HG02981 (cell line): ENCODE measurements at regions not wholly inside any gene's neighbourhood (a gene's known extent, or its start where the extent isn't known, plus 50 kb on each side); places are given as distances from the start of the nearest gene placed in this dataset.
"Not testable (repeated sequence)": the region's sequence is repeated elsewhere in the genome, so short reads cannot be mapped to it uniquely, and the experiment has no call there.

Source experiments
- ATAC-seq: cut with Tn5 transposase; IDR thresholded peaks from one replicate; pipeline ENCODE4 v1.9.1; 2021; ENCODE audit warnings: mild to moderate bottlenecking, moderate library complexity; ENCODE audit not compliant: unreplicated experiment

GRCh38 chr9:75657015-75657414, 233.5 kb upstream of the PCSK5 start:
- ATAC-seq: no peak

GRCh38 chr9:75658301-75658905, 232.1 kb upstream of the PCSK5 start:
- ATAC-seq: no peak

GRCh38 chr9:75664597-75664996, 225.9 kb upstream of the PCSK5 start:
- no peak for ATAC-seq

GRCh38 chr9:75666856-75667554, 223.5 kb upstream of the PCSK5 start:
- no peak for ATAC-seq

DNA sequence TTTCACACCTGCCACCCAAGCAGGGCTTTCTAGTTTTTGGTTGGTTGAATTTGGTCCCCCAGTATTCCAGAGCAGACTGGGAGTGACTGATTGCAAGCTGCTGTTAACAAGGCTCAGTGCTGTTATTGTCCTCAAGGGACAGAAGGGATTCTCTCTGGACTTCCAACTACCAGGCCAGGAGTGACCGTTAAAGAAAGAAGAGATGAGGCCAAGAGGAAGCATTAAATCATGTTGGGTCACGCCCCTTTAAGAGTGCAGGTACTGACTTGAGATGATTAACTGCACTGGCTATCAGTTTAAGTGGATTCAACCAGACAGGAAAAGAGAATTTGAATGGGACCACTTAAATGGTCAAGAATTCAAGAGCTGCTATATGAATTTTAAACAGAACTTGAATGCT, 220.8 kb upstream of the PCSK5 start:
- ATAC-seq: no peak

GRCh38 chr9:75671354-75671753, 219.1 kb upstream of the PCSK5 start:
- no peak for ATAC-seq

DNA sequence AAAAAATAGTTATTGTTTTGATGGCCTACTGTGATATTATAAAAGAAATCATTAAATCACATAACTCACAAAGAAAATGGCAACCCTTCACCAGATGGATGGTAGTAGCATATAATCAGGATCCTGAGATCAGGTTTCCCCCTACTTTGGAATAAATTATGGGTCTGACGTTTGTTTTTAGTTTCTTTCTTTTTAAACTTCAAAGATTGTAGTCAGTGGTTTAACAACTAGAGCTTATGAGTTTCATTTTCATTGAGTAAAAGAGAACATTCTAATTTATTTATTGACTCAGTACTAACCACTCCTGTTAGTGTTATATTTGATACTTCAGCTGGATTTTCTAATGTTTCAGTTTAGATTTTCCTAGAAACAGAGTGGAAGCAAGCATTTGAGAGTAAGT, 218.0 kb upstream of the PCSK5 start:
- ATAC-seq: no peak

- no peak for ATAC-seq
Measured at GRCh38 chr9:75683591-75683990, 206.9 kb upstream of the PCSK5 start.

- ATAC-seq: no peak
Measured at GRCh38 chr9:75685062-75685461, 205.4 kb upstream of the PCSK5 start.

- no peak for ATAC-seq
Measured at GRCh38 chr9:75687359-75687953, 203.0 kb upstream of the PCSK5 start.

DNA sequence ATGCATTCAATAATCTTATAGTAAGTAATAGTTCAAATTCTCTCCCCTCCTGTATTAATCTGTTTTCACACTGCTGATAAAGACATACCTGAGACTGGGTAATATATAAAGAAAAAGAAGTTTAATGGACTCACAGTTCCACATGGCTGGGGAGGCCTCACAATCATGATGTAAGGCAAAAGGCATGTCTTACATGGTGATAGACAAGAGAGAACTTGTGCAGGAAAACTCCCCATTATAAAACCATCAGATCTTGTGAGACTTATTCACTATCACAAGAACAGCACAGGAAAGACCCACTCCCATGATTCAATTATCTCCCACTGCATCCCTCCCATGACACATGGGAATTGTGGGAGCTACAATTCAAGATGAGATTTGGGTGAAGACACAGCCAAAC, 199.9 kb upstream of the PCSK5 start:
- ATAC-seq: not testable (repeated sequence)

DNA sequence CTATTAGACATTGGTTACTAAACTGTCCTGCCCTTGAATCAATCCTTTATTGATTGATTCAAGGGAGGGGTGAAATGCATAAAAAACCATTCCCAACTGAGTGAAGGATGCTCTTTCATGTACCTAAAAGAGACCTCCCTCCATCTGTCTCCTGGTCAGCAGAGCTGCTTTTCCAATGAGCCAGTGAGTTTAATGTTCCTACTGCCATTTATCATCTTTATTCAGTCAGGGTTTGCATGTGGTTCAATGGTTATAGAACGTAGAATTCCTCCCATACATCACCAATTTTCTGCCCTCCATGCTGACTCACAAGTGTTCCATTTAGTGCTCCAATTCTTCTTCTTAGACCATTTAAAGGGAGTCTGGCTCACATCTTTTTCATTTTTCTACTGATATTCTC, 199.1 kb upstream of the PCSK5 start:
- no peak for ATAC-seq

DNA sequence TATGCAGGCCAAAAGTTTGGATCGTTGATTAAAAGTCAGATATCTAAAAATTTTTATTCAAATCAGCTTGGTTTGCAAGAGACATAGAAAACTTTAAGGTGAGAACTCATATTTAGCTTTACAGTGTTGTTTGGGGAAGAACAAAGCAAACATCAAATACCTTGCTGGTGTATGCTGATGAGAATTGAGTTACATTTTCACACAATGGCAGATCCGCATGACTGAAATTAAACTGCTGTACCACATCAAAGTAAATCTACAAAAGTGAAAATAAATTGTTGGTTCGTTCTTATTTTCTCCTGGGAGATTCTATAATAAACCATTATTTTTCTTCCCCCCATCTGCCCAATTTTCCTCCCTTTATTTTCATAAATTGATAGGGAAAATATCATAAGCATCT, 198.2 kb upstream of the PCSK5 start:
- ATAC-seq: no peak

DNA sequence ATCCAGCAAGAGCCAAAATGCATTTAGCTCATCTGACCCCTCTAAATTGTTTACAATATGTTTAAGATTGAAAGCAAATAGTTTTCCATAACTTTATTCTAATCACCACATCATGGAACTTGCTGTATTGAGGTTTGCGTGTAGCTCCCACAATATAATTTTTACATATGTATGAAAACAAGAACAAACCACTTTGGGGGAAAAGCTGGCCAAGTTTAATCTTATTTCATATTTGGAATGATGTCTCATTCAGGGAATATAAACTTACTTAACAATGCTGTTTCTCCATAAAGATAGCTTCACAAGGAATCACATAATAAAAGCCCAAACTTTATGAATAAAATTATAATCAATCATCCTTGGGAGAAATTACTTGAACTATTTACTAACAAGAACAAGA, 194.6 kb upstream of the PCSK5 start:
- ATAC-seq: no peak

DNA sequence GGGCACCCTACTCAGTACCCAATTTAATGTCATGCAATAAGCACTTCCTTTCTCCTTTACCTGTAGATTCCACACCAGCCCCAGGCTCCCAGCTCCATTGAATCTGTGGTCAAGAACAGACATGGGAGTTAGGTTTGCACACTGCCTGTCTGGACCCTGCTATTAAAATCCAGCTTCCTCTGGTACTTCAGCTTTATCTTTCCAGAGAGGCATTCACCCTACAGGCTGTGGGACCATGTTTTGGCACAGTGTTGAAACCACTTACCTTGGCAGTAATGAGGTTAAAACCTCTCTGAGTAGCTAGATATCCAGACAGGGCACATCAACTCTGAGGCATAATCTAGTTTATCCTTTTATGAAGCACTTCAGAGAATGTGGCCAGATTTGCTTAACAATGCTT, 191.5 kb upstream of the PCSK5 start:
- ATAC-seq: no peak

DNA sequence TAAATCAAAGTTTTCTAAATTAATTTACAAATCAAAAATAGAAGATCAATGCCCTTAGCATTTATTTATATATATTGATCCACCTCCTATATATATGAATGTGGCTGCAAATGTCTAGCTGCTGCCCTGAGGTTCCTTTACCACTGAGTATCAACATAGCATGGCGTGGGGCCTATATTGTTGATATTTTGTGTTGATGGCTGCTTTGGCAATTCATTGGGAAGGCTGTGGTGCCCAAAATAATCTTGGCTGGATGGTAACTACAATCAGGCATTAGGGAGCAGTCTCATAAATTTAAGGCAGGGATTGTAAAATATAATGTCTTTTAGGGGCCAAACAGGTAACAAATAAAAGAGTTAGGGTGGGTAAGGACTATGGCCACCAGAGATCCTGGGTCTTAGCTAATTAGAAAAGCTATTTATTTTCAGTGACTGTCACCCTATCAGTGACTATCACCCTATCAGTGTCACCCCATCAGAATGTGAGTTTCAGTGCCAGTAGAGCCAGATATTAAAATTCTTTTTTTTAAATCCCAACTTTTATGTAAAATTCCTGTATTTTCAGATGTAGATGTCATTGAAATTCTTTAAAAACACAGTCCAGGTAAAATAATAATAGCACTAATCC, 190.7 kb upstream of the PCSK5 start:
- ATAC-seq: no peak

GRCh38 chr9:75700252-75700640, 190.2 kb upstream of the PCSK5 start:
- no peak for ATAC-seq

DNA sequence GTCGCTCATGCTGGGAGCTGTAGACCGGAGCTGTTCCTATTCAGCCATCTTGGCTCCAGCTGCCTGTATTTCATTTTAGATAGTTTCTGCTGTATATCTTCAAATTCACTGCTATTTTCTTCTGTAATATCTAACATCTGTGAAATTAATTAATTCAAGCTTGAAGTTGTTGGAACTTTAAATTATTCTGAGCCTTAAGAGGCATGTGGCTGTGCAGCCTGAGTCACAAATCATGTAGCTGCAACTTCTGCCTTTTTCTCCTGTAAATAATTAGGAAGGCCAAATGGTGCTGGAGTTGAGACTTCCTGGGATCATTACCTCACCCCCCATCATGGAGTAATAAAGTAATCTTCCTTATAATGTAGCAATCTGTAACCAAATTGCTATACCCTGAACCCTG, 183.3 kb upstream of the PCSK5 start:
- no peak for ATAC-seq

- no peak for ATAC-seq
Measured at GRCh38 chr9:75709698-75710097, 180.8 kb upstream of the PCSK5 start.

- no peak for ATAC-seq
Measured at GRCh38 chr9:75712700-75713099, 177.8 kb upstream of the PCSK5 start.

GRCh38 chr9:75713335-75713734, 177.1 kb upstream of the PCSK5 start:
- ATAC-seq: no peak

- no peak for ATAC-seq
Measured at GRCh38 chr9:75715360-75715759, 175.1 kb upstream of the PCSK5 start.
